H1 (cell line): ENCODE measurements at regions not wholly inside any gene's neighbourhood (a gene's known extent, or its start where the extent isn't known, plus 50 kb on each side); places are given as distances from the start of the nearest gene placed in this dataset.
A peak's percentile ranks its signal among the peaks of the same experiment; 100 is the strongest.

Source experiments
- CTCF ChIA-PET: fragments of 300-600 bp; sonication (Branson Sonifier 250); formaldehyde crosslinking; loops from one replicate; lab custom pipeline; 2021; ENCODE audit not compliant: partially characterized antibody; lab: Charles Lee
- POLR2A ChIA-PET: fragments of 300-600 bp; sonication (Branson Sonifier 250); formaldehyde crosslinking; loops from one replicate; lab custom pipeline; 2021; ENCODE audit warnings: inconsistent platforms; ENCODE audit not compliant: partially characterized antibody; lab: Charles Lee
- DNase-seq, 2 experiments: peaks; one replicate each; pipeline versions ENCODE4 v3.0.0 to v3.0.0-alpha.2; 2010 to 2022; ENCODE audit warnings: low spot score in 2 of 2, low read depth in 1 of 2, mixed read lengths in 1 of 2
- FAIRE-seq: peaks from 2 replicates; lab custom pipeline; 2011; peaks lifted over from hg19 to GRCh38; lab: Jason Lieb, UNC
- H2AFZ ChIP-seq: 2 replicates; pipeline ENCODE4 v1.8.1; 2012; ENCODE audit warnings: low read length, inconsistent platforms
- H2AK5ac ChIP-seq: 2 replicates; pipeline ENCODE4 v1.6.1; 2013; ENCODE audit warnings: low read depth, low read length
- H2BK120ac ChIP-seq: replicated peaks from 2 replicates; pipeline ENCODE3; 2013; ENCODE audit warnings: low read depth, low read length, inconsistent platforms
- H2BK12ac ChIP-seq: 2 replicates; pipeline ENCODE4 v1.6.1; 2013; ENCODE audit warnings: low read depth, low read length
- H2BK15ac ChIP-seq: 2 replicates; pipeline ENCODE4 v1.6.1; 2013; ENCODE audit warnings: low read length
- H2BK20ac ChIP-seq: 2 replicates; pipeline ENCODE4 v1.6.1; 2013; ENCODE audit warnings: low read length
- H2BK5ac ChIP-seq: 2 replicates; pipeline ENCODE4 v1.6.1; 2013; ENCODE audit warnings: low read depth, low read length
- H3K14ac ChIP-seq: 2 replicates; pipeline ENCODE4 v1.6.1; 2013; ENCODE audit warnings: inconsistent platforms; ENCODE audit not compliant: insufficient read length
- H3K18ac ChIP-seq: 2 replicates; pipeline ENCODE4 v1.6.1; 2013; ENCODE audit warnings: low read length; ENCODE audit errors: extremely low read depth
- H3K23ac ChIP-seq: 2 replicates; pipeline ENCODE4 v1.6.1; 2013; ENCODE audit warnings: inconsistent platforms; ENCODE audit not compliant: insufficient read length
- H3K23me2 ChIP-seq: 2 replicates; pipeline ENCODE4 v1.6.1; 2013; ENCODE audit warnings: low read depth, low read length
- H3K27ac ChIP-seq: 2 replicates; pipeline ENCODE4 v1.6.1; 2011; ENCODE audit warnings: low read depth, low read length, inconsistent platforms
- H3K27me3 ChIP-seq, 4 experiments: replicated peaks in 1 of 4; 1 replicate in 1 of 4; 2 replicates in 3 of 4; pipeline versions ENCODE4 v1.6.1 to v1.8.1; 2011 to 2013; ENCODE audit warnings: low read length in 3 of 4, mild to moderate bottlenecking in 3 of 4, inconsistent platforms in 2 of 4, mixed read lengths in 2 of 4, moderate library complexity in 1 of 4; ENCODE audit not compliant: control insufficient read depth in 3 of 4, insufficient read depth in 3 of 4; ENCODE audit errors: extremely low read depth in 1 of 4
- H3K36me3 ChIP-seq, 4 experiments: 2 replicates each; pipeline versions ENCODE4 v1.6.1 to v1.8.1; 2011 to 2013; ENCODE audit warnings: mild to moderate bottlenecking in 4 of 4, low read length in 3 of 4, moderate library complexity in 2 of 4, control low read depth in 1 of 4, inconsistent platforms in 1 of 4; ENCODE audit not compliant: insufficient read depth in 4 of 4, control insufficient read depth in 2 of 4
- H3K4ac ChIP-seq: replicated peaks from 2 replicates; pipeline ENCODE3; 2013; ENCODE audit warnings: low read length, low read depth, mixed read lengths, inconsistent platforms; ENCODE audit not compliant: insufficient read length
- H3K4me1 ChIP-seq, 4 experiments: replicated peaks in 1 of 4; 1 replicate in 1 of 4; 2 replicates in 3 of 4; pipeline versions ENCODE4 v1.6.1 to v1.8.1; 2011 to 2013; ENCODE audit warnings: low read length in 3 of 4, inconsistent platforms in 2 of 4, mixed read lengths in 1 of 4; ENCODE audit not compliant: insufficient read depth in 4 of 4, control insufficient read depth in 3 of 4
- H3K4me2 ChIP-seq, 2 experiments: 2 replicates each; pipeline versions ENCODE4 v1.6.1 to v1.8.1; 2011 to 2013; ENCODE audit warnings: low read depth in 2 of 2, low read length in 2 of 2, control low read depth in 1 of 2, inconsistent platforms in 1 of 2, mild to moderate bottlenecking in 1 of 2; ENCODE audit not compliant: insufficient read depth in 1 of 2
- H3K4me3 ChIP-seq, 4 experiments: fragments of 200-600, 300-600 bp in 1 of 4; sonication (generic), shearing (Covaris generic), sonication (Bioruptor Twin) in 1 of 4; 2 replicates each; pipeline versions ENCODE4 v1.5.1 to v1.8.1; 2011 to 2016; ENCODE audit warnings: low read length in 4 of 4, low read depth in 3 of 4, control low read depth in 2 of 4, inconsistent platforms in 2 of 4, mild to moderate bottlenecking in 2 of 4, mixed read lengths in 1 of 4, moderate library complexity in 1 of 4; ENCODE audit not compliant: insufficient read depth in 2 of 4; ENCODE audit errors: extremely low read depth in 1 of 4
- H3K56ac ChIP-seq: replicated peaks from 2 replicates; pipeline ENCODE3; 2013; ENCODE audit warnings: low read depth, mild to moderate bottlenecking, mixed read lengths, low read length, inconsistent platforms; ENCODE audit not compliant: insufficient read length
- H3K79me1 ChIP-seq: 2 replicates; pipeline ENCODE4 v1.6.1; 2013; ENCODE audit warnings: low read depth, low read length, control low read depth
- H3K79me2 ChIP-seq, 2 experiments: 2 replicates each; pipeline versions ENCODE4 v1.6.1 to v1.8.1; 2012 to 2013; ENCODE audit warnings: low read length in 2 of 2, mild to moderate bottlenecking in 2 of 2, inconsistent platforms in 1 of 2; ENCODE audit not compliant: insufficient read depth in 2 of 2, control insufficient read depth in 1 of 2
- H3K9ac ChIP-seq, 4 experiments: replicated peaks in 1 of 4; 1 replicate in 1 of 4; 2 replicates in 3 of 4; pipeline versions ENCODE4 v1.6.1 to v1.8.1; 2011 to 2013; ENCODE audit warnings: low read depth in 3 of 4, low read length in 3 of 4, control low read depth in 2 of 4, mild to moderate bottlenecking in 2 of 4, moderate library complexity in 2 of 4, inconsistent platforms in 1 of 4; ENCODE audit errors: extremely low read depth in 1 of 4
- H3K9me3 ChIP-seq, 2 experiments: 2 replicates each; pipeline versions ENCODE4 v1.6.1 to v1.8.1; 2012 to 2013; ENCODE audit warnings: mild to moderate bottlenecking in 2 of 2, moderate library complexity in 2 of 2, control low read depth in 1 of 2, inconsistent platforms in 1 of 2, low read depth in 1 of 2, low read length in 1 of 2, mixed read lengths in 1 of 2; ENCODE audit not compliant: insufficient read depth in 2 of 2
- H4K20me1 ChIP-seq, 2 experiments: replicated peaks in 1 of 2; 2 replicates each; pipeline versions ENCODE3 to v1.8.1; 2011 to 2013; ENCODE audit warnings: inconsistent platforms in 2 of 2, low read length in 2 of 2, mild to moderate bottlenecking in 1 of 2; ENCODE audit not compliant: insufficient read depth in 2 of 2, control insufficient read depth in 1 of 2
- H4K5ac ChIP-seq: 2 replicates; pipeline ENCODE4 v1.6.1; 2013; ENCODE audit warnings: low read length, low read depth, mixed read lengths, inconsistent platforms; ENCODE audit not compliant: insufficient read length
- H4K8ac ChIP-seq: 2 replicates; pipeline ENCODE4 v1.8.0; 2013; ENCODE audit warnings: mild to moderate bottlenecking, moderate library complexity, low read length, inconsistent platforms; ENCODE audit not compliant: insufficient read depth; ENCODE audit errors: extremely low read depth
- H4K91ac ChIP-seq: replicated peaks from 2 replicates; pipeline ENCODE3; 2013; ENCODE audit warnings: low read length, mixed read lengths, inconsistent platforms; ENCODE audit not compliant: insufficient read length
- CTCF ChIP-seq, 3 experiments: IDR thresholded peaks; 1 replicate in 2 of 3; 2 replicates in 1 of 3; pipeline versions ENCODE4 v1.5.1 to v1.6.1; 2011; ENCODE audit warnings: low read length in 3 of 3, mild to moderate bottlenecking in 3 of 3, inconsistent platforms in 2 of 3, low read depth in 1 of 3, moderate library complexity in 1 of 3; ENCODE audit not compliant: insufficient read depth in 1 of 3; ENCODE audit errors: control extremely low read depth in 1 of 3
- MAX ChIP-seq: IDR thresholded peaks from 2 replicates; pipeline ENCODE4 v1.6.1; 2012; ENCODE audit warnings: inconsistent platforms
- SIRT6 ChIP-seq: IDR thresholded peaks from one replicate; pipeline ENCODE4 v1.7.1; 2012; ENCODE audit warnings: low read length, inconsistent platforms
- USF2 ChIP-seq: IDR thresholded peaks from 2 replicates; pipeline ENCODE4 v1.6.1; 2011; ENCODE audit warnings: low read length, improper control_type of control experiment
- YY1 ChIP-seq: IDR thresholded peaks from 2 replicates; pipeline ENCODE4 v1.6.1; 2011; ENCODE audit warnings: low read depth, mild to moderate bottlenecking, low read length
- WGBS, 2 experiments: shearing (Covaris generic) in 1 of 2; methylation state at CpG; one replicate each; pipeline versions ENCODE4 v1.1.6 to v1.1.7; 2013 to 2015; ENCODE audit warnings: low lambda C conversion rate in 2 of 2, mixed read lengths in 2 of 2, inconsistent platforms in 1 of 2, low coverage in 1 of 2, missing lambda C conversion rate in 1 of 2; ENCODE audit not compliant: insufficient replicate concordance in 2 of 2, insufficient coverage in 1 of 2, insufficient read length in 1 of 2; ENCODE audit errors: extremely low coverage in 1 of 2, missing lambda C conversion rate in 1 of 2; 5-methylcytosine and 5-hydroxymethylcytosine counted together
- TF ChIP-seq, protein P1 (sequence below): IDR thresholded peaks from 2 replicates; pipeline ENCODE4 v1.6.1; 2012; ENCODE audit warnings: inconsistent platforms

DNA sequence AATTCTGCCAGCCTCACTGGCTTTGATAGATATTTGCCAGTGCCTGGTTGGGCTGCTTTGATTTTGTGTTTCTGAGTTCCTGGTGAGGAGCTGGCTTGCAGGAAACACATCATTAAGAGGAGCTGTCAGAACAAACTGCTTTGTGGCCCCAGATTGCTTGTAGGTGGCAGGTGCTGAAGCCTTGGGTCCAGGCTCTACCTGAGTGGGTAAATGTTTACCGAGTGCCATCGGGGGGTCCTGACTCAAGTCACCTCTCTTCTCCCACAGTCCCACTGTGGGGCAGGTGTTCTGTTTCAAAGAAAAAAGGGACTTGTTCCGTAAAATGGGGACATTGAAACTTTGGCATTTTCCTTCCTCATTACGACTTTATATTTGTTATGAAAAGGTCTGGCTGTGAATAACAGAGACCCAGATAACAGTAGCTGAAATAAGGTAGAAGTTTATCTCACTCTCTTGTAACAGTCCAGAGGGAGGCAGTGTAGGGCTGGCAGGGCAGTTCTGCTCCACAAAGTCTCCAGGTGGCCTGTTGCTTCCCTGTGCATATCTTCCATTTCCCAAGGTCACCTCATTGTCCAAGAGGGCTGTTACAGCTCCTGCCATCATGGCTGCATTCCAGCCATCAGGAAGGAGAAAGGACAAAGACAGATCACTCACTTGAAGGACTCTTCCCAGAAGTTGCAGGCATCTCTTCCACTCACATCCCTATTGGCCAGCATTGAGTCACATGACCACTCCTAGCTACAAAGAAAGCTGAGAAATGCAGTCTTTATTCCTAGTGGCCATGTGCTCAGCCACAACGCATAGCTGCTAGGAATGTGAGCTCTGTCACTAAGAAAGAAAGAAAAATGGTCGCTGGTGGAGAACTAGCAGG, 149.9 kb upstream of the KCNG1 start:
- H3K4me1 ChIP-seq, result no peaks in the 10 kb centered on the region
- H3K23ac ChIP-seq, result no peak overlapping the region
- no peak overlapping the region for H3K9ac ChIP-seq
- H2AFZ ChIP-seq, result peak overlapping the region; percentile 46; the same call in 1 of the 2 replicates
- no peak overlapping the region for H2AK5ac ChIP-seq
- POLR2A ChIA-PET, result interaction anchor here (0.9 kb wide), 1 partner anchor 8 kb away, joined by 3 read pairs; no protein-coding TSS in a partner anchor
- H3K4me3 ChIP-seq, result no peak overlapping the region
- CTCF ChIA-PET, result interaction anchor here (0.6 to 1.8 kb wide), 11 partner anchors 9 to 180 kb away, joined by 3 to 5 read pairs (median 4); no protein-coding TSS in a partner anchor
- H3K79me1 ChIP-seq, result no peaks in the 10 kb centered on the region
- DNase-seq, result no peak
- H3K27ac ChIP-seq, result no peak overlapping the region
- H2BK120ac ChIP-seq, result no peak overlapping the region
- no peaks in the 10 kb centered on the region for H3K36me3 ChIP-seq
- no peak overlapping the region for H4K91ac ChIP-seq
- H2BK15ac ChIP-seq, result no peak overlapping the region
- no peaks in the 10 kb centered on the region for H3K79me2 ChIP-seq
- FAIRE-seq, result peak; percentile 28
- no peak overlapping the region for H3K18ac ChIP-seq
- H3K9me3 ChIP-seq, result no peaks in the 10 kb centered on the region; a peak in 1 of 4 replicates
- no peak overlapping the region for H3K4ac ChIP-seq
- H3K27me3 ChIP-seq, result no peaks in the 10 kb centered on the region
- H2BK20ac ChIP-seq, result no peak overlapping the region
- no peaks in the 10 kb centered on the region for H3K23me2 ChIP-seq
- no peak overlapping the region for H2BK5ac ChIP-seq
- H4K8ac ChIP-seq, result no peak overlapping the region
- 90% methylated on average over 6 of the region's 6 CpGs; no CpG with 5 or more reads in 1 of the 2 experiments for WGBS, 2 experiments
- H4K5ac ChIP-seq, result no peak overlapping the region
- no peak overlapping the region for H3K14ac ChIP-seq
- H3K4me2 ChIP-seq, result no peak overlapping the region
- H2BK12ac ChIP-seq, result no peak overlapping the region
- no peak overlapping the region for H3K56ac ChIP-seq
- H4K20me1 ChIP-seq, result no peaks in the 10 kb centered on the region
- TF ChIP-seq SIRT6 (no peak), USF2 (peak; percentile 73), YY1 (no peak), CTCF (IDR thresholded peaks at IDR 0.05; ENCODE audit: control extremely low read depth in 1 of 3, insufficient read depth in 1 of 3, low read depth in 1 of 3, low read length in 3 of 3) (peak; percentile 7 to 30 (median 25); a peak in 3 of 4 replicates), MAX (peak; percentile 83)
- TF ChIP-seq, protein P1, sequence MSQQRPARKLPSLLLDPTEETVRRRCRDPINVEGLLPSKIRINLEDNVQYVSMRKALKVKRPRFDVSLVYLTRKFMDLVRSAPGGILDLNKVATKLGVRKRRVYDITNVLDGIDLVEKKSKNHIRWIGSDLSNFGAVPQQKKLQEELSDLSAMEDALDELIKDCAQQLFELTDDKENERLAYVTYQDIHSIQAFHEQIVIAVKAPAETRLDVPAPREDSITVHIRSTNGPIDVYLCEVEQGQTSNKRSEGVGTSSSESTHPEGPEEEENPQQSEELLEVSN, result peak; percentile 53; the same call in 1 of the 2 replicates
